Transverse colon (tissue), 3 donors: ENCODE measurements at regions not wholly inside any gene's neighbourhood (a gene's known extent, or its start where the extent isn't known, plus 50 kb on each side); places are given as distances from the start of the nearest gene placed in this dataset.

ENCODE experiments used
- CTCF ChIP-seq, 5 experiments: fragments of 200-600 bp in 3 of 5; fragments of 450-650 bp in 2 of 5; sonication (generic) in 3 of 5; IDR thresholded peaks; 1 replicate in 2 of 5; 2 replicates in 3 of 5; pipeline ENCODE4 v1.5.1; 2016 to 2017; ENCODE audit warnings: antibody characterized with exemption in 5 of 5, inconsistent platforms in 3 of 5, mild to moderate bottlenecking in 2 of 5, moderate library complexity in 1 of 5
- EP300 ChIP-seq: sonication (generic); formaldehyde crosslinking; IDR thresholded peaks from one replicate; pipeline ENCODE4 v1.6.1; 2017; ENCODE audit warnings: antibody characterized with exemption, low read depth

GRCh38 chr3:144270100-144270499 lies 298.5 kb downstream of the DIPK2A start:
- TF ChIP-seq CTCF (IDR thresholded peaks at IDR 0.05) (no peak), EP300 (no peak)
